HG03378 (cell line): ENCODE measurements at regions not wholly inside any gene's neighbourhood (a gene's known extent, or its start where the extent isn't known, plus 50 kb on each side); places are given as distances from the start of the nearest gene placed in this dataset.
"Not testable (repeated sequence)": the region's sequence is repeated elsewhere in the genome, so short reads cannot be mapped to it uniquely, and the experiment has no call there.

Source experiments
- ATAC-seq: cut with Tn5 transposase; IDR thresholded peaks from one replicate; pipeline ENCODE4 v1.9.1; 2021; ENCODE audit warnings: mild to moderate bottlenecking, moderate library complexity; ENCODE audit not compliant: unreplicated experiment

- no peak for ATAC-seq
Observed at GRCh38 chr10:70987396-70988130, 99.2 kb upstream of the PCBD1 start.

GRCh38 chr10:70990156-70990555 lies 101.8 kb upstream of the PCBD1 start:
- not testable (repeated sequence) for ATAC-seq

DNA sequence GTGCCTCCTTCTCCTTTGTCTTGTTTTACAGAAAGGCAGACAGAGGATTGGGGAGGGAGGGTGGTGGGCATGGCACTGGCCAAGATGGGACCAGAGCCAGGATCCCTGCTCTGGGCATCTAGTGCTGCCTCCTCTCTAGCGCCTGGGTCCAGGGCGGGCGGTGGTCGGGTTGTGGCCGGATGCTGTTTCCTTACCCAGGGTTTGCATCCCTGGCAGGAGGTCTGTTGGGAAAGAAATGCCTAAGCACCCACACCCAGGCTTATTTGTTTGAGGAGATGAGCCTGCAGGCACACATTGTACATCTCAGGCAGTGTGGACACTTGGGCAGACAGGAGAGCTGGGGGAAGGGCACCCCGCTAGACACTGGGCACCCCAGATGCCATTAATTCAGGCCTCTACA lies 102.3 kb upstream of the PCBD1 start:
- ATAC-seq: no peak

GRCh38 chr10:70991140-70992124 lies 103.1 kb upstream of the PCBD1 start:
- no peak for ATAC-seq

DNA sequence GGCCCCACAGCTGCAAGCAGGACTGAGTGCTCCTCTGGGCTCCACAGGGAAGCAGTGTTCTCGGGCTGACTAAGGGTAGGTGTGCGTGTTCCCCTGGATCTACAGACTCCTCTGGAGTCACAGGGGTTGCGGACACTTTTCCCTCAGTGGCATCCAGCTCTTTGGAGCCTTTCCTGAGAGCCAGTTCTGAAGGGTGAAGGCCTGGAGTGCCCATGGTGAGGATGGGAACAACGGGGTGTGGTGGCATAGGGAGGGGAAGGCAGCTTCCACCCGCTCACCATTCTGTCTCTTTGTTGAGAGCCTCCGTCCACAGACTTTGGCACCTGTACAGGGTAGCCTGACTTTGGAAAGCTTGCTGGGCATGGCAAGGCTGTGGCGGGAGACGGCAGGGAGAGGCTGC lies 104.1 kb upstream of the PCBD1 start:
- ATAC-seq: no peak

DNA sequence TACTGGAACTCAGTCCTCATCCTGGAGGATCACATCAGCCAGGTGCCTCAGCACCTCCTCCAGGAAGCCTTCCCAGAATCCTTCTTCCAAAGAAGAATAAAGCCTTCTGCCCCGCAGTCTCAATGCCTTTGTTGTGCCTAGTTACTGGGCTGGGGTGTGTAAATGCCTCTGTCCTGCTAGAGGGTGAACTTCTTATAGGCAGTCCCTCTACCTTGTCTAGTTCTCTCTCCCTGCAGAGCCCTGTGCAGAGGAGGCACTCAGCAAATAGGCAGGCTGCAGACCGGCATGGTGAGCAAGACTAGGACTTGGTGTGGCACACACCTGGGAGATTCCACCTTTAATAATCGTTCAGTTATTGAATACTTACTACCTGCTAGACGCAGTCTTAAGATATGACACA lies 104.7 kb upstream of the PCBD1 start:
- no peak for ATAC-seq

GRCh38 chr10:70996549-70996948 lies 108.2 kb upstream of the PCBD1 start:
- ATAC-seq: no peak

DNA sequence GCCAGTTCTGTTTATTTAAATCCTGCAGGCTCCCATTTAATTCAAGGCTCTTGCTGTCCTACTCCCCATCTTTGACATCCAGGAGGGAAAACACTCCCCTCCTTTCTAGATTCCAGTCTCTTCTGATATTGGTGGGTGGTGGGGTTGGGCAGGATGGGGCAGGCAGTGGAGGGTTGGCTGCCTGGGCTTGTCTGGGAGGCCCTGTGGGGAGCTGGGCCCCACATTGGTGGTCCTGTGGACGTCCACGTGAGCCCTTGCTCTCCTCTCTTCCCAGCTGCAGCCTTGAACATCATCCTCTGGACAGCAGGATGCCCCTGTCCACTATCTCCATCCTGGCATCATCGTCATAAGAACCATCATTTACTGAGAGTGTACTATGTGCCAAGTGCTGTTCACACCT lies 108.9 kb upstream of the PCBD1 start:
- no peak for ATAC-seq

- ATAC-seq: no peak
Observed at GRCh38 chr10:70998086-70998485, 109.7 kb upstream of the PCBD1 start.

GRCh38 chr10:71001470-71001869 lies 113.1 kb upstream of the PCBD1 start:
- ATAC-seq: no peak

DNA sequence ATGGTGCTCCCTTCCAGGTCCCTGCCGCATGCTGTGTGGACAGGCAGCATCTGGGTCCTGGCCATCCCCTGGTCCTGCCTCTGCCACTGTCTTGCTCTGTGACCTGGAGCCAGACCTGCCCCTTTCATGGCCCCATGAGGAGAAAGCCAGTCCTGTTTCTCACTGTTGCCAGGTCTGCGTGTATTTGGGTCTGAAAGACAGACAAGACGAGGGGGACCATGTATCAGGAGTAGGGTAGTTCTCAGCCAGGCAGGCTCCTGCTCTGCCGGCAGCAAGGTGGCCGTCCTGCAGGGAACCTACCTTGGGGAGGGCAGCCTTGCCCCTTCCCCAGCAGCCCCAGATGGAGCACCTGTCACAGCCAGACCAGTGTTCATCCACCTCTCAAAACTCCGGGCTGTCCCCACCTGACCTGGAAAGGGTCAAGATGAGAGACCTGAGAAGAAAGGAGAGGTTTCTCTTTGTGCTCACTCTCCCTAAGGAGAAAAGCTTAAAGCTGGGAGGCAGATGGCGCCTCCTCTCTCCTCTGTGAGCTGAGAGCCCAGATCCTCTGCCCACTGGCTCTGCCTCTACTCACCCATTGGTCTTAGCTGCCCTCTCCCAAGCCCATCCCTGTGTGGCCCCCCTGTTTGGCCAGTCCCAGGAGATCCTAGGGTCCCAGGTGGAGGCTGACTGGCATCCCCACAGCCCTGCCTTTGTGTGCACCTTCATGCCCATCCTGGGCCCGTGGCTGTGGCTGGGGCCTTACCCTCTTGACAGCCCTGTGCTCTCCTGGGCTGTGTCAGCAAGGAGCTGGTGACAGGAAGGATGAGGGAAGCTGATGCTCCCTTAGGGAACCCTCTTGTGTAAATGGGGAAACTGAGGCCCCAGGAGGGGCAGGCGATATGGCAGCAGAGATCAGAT lies 116.1 kb upstream of the PCBD1 start:
- no peak for ATAC-seq

GRCh38 chr10:71005337-71006305 lies 117.3 kb upstream of the PCBD1 start:
- no peak for ATAC-seq

DNA sequence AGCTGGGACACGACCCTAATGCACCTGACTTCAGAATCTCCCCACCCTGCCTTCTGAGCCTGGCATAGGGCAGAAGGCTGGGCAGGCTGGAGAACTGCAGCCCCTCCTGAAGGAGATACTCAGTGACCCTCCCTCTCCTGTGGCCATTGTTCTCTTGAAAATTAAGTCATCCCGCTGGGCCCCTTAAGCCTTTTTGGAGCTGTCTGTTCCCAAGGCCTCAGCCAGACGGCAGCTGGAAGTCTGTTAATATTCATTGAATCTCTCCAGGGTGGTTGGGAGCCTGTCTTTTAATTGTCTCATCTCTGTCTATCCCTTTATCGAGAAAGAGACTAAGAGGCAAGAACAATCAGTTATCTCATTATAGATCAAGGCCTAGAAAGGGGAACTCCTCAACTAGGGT lies 118.1 kb upstream of the PCBD1 start:
- no peak for ATAC-seq

- ATAC-seq: no peak
Observed at GRCh38 chr10:71007516-71007915, 119.2 kb upstream of the PCBD1 start.

DNA sequence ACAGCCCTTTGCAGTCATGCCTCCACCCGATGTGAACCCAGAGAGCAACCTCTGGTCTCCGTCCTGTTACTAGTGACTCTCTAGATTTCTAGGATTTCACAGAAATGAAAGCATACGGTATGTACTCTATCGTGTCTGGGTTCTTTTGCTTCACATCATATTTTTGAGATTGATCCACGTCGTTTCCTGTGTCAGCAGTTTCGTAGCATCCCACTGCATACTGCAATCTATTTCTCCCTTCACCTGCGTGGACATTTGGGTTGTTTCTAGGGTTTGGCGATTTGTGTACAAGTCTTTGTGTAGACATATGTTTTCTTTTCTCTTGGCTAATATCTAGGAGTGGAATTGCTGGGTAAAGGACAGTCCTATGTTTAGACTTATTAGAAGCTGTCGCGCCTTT lies 119.8 kb upstream of the PCBD1 start:
- ATAC-seq: no peak

DNA sequence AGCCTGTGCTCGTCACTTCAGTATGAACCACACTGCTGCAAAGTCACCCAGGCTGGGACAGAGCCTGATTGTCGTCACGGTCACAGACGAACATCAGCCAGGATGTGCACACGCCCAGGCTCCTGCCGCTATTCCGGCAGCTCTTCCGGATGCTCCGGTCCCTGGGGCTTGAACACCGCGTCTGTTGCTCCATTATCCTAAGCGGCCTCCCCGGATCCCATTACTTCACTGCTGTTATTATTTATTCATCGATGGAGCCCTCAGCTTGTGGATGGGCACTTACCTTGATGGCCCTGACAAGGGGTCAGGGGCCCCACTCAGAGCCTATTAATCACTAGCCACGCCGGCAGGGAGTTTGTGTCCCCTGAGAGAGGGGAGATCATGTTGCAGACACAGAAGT lies 120.8 kb upstream of the PCBD1 start:
- no peak for ATAC-seq

- no peak for ATAC-seq
Observed at GRCh38 chr10:71010730-71011129, 122.4 kb upstream of the PCBD1 start.

DNA sequence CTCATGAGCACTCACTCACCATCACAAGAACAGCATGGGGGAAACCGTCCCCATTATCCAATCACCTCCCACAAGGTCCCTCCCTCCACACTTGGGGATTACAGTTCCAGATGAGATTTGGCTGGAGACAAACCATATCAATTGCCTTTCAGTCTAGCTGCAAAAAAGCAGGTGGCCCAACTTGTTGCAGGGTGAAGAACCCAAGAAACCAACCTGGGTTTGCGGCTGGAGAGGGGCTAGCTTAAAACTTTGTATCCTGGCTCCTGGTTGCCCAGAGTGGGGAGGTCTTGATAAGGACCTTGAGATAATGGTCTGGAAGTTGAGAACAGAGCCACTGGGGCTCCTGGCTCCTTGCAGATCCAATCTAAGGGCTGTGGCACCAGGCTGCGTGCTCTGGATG lies 122.8 kb upstream of the PCBD1 start:
- no peak for ATAC-seq

- no peak for ATAC-seq
Observed at GRCh38 chr10:71014021-71014805, 125.8 kb upstream of the PCBD1 start.
